Loucy (cell line): ENCODE measurements at regions not wholly inside any gene's neighbourhood (a gene's known extent, or its start where the extent isn't known, plus 50 kb on each side); places are given as distances from the start of the nearest gene placed in this dataset.

Source experiments
- CTCF ChIP-seq: fragments of 200-600 bp; sonication (generic); conservative IDR thresholded peaks from 2 replicates; pipeline ENCODE4 v1.5.1; 2014; ENCODE audit warnings: mild to moderate bottlenecking, antibody characterized with exemption, low read length
- EZH2phosphoT487 ChIP-seq: fragments of 200-600 bp; IDR thresholded peaks from 2 replicates; pipeline ENCODE4 v1.6.1; 2018; ENCODE audit warnings: antibody characterized with exemption, mild to moderate bottlenecking, moderate library complexity, borderline replicate concordance

- TF ChIP-seq CTCF (no peak), EZH2phosphoT487 (no peak)
Observed at GRCh38 chr13:90039516-90039915, 1308.0 kb upstream of the MIR17HG start.
